Glutamatergic neuron (in vitro differentiated cells): ENCODE measurements at regions not wholly inside any gene's neighbourhood (a gene's known extent, or its start where the extent isn't known, plus 50 kb on each side); places are given as distances from the start of the nearest gene placed in this dataset.
A peak's percentile ranks its signal among the peaks of the same experiment; 100 is the strongest.

Experiments used
- DNase-seq: peaks from one replicate; pipeline ENCODE4 v3.0.0; 2022
- H3K27ac Mint-ChIP-seq: one replicate; pipeline ENCODE4 v1.8.0; 2020; ENCODE audit warnings: mild to moderate bottlenecking, mixed read lengths, inconsistent platforms; ENCODE audit not compliant: unreplicated experiment
- H3K27me3 Mint-ChIP-seq: one replicate; pipeline ENCODE4 v1.8.0; 2020; ENCODE audit warnings: mild to moderate bottlenecking, moderate library complexity, mixed read lengths, inconsistent platforms; ENCODE audit not compliant: unreplicated experiment
- H3K36me3 Mint-ChIP-seq: one replicate; pipeline ENCODE4 v1.8.0; 2020; ENCODE audit warnings: mild to moderate bottlenecking, mixed read lengths, inconsistent platforms; ENCODE audit not compliant: unreplicated experiment
- H3K4me1 Mint-ChIP-seq: one replicate; pipeline ENCODE4 v1.8.0; 2020; ENCODE audit warnings: mild to moderate bottlenecking, low read depth, mixed read lengths, inconsistent platforms; ENCODE audit not compliant: unreplicated experiment
- H3K4me3 Mint-ChIP-seq: one replicate; pipeline ENCODE4 v1.8.0; 2020; ENCODE audit warnings: mild to moderate bottlenecking, mixed read lengths, inconsistent platforms; ENCODE audit not compliant: unreplicated experiment
- H3K9me3 Mint-ChIP-seq: one replicate; pipeline ENCODE4 v1.8.0; 2020; ENCODE audit warnings: mild to moderate bottlenecking, moderate library complexity, mixed read lengths, inconsistent platforms; ENCODE audit not compliant: unreplicated experiment
- CTCF ChIP-seq: fragments of 200-600 bp; sonication (generic); IDR thresholded peaks from one replicate; pipeline ENCODE4 v1.5.0; 2021; ENCODE audit not compliant: partially characterized antibody, unreplicated experiment

- TF ChIP-seq CTCF, result no peak
- no peak for DNase-seq
- Mint-ChIP-seq H3K36me3 (no peaks in the 10 kb centered on the region), H3K27ac (no peak overlapping the region), H3K4me3 (no peak overlapping the region), H3K9me3 (no peaks in the 10 kb centered on the region), H3K4me1 (peaks cover 17% of the 10 kb centered on the region), H3K27me3 (no peaks in the 10 kb centered on the region)
Observed at GRCh38 chr6:34608321-34609091, 52.4 kb upstream of the SPDEF start.

- H3K9me3 Mint-ChIP-seq, result no peaks in the 10 kb centered on the region
- peak overlapping the region; percentile 36 for H3K27ac Mint-ChIP-seq
- no peak for TF ChIP-seq CTCF
- peaks cover 28% of the 10 kb centered on the region for H3K4me1 Mint-ChIP-seq
- no peaks in the 10 kb centered on the region for H3K36me3 Mint-ChIP-seq
- H3K4me3 Mint-ChIP-seq, result no peak overlapping the region
- peaks cover 3% of the 10 kb centered on the region for H3K27me3 Mint-ChIP-seq
- DNase-seq, result no peak
Observed at GRCh38 chr6:34606477-34607265, 50.5 kb upstream of the SPDEF start.
